SK-N-MC (cell line): ENCODE measurements at regions not wholly inside any gene's neighbourhood (a gene's known extent, or its start where the extent isn't known, plus 50 kb on each side); places are given as distances from the start of the nearest gene placed in this dataset.

Experiments
- DNase-seq: peaks from one replicate; pipeline ENCODE4 v3.0.0-alpha.2; 2011; ENCODE audit warnings: low read depth, low spot score
- H3K27ac ChIP-seq: fragments of 200-600 bp; sonication (generic); 2 replicates; pipeline ENCODE4 v1.5.1; 2016; ENCODE audit warnings: mixed run types
- H3K36me3 ChIP-seq: fragments of 200-600 bp; sonication (generic); 2 replicates; pipeline ENCODE4 v1.6.1; 2017; ENCODE audit warnings: antibody characterized with exemption, low read length, mixed read lengths; ENCODE audit not compliant: insufficient read depth
- H3K4me3 ChIP-seq: fragments of 200-600 bp; sonication (generic); 2 replicates; pipeline ENCODE4 v1.5.1; 2016
- H3K9ac ChIP-seq: fragments of 200-600 bp; sonication (generic); 2 replicates; pipeline ENCODE4 v1.8.0; 2017; ENCODE audit warnings: mixed run types, mixed read lengths; ENCODE audit not compliant: insufficient read length
- H3K9me3 ChIP-seq: fragments of 200-600 bp; sonication (generic); 2 replicates; pipeline ENCODE4 v1.6.1; 2017; ENCODE audit warnings: low read depth, mild to moderate bottlenecking, antibody characterized with exemption, low read length, moderate library complexity, mixed read lengths
- EZH2 ChIP-seq: fragments of 200-600 bp; sonication (generic); IDR thresholded peaks from one replicate; pipeline ENCODE4 v1.6.1; 2017; ENCODE audit warnings: antibody characterized with exemption
- FOXP2 ChIP-seq: optimal IDR thresholded peaks from 2 replicates; pipeline ENCODE3; 2011; ENCODE audit warnings: mild to moderate bottlenecking, moderate library complexity; ENCODE audit not compliant: insufficient read depth; ENCODE audit errors: extremely low read length, control extremely low read depth
- POLR2AphosphoS5 ChIP-seq: IDR thresholded peaks from 2 replicates; pipeline ENCODE4 v1.6.1; 2012; ENCODE audit warnings: mild to moderate bottlenecking, low read depth, low read length, borderline replicate concordance

DNA sequence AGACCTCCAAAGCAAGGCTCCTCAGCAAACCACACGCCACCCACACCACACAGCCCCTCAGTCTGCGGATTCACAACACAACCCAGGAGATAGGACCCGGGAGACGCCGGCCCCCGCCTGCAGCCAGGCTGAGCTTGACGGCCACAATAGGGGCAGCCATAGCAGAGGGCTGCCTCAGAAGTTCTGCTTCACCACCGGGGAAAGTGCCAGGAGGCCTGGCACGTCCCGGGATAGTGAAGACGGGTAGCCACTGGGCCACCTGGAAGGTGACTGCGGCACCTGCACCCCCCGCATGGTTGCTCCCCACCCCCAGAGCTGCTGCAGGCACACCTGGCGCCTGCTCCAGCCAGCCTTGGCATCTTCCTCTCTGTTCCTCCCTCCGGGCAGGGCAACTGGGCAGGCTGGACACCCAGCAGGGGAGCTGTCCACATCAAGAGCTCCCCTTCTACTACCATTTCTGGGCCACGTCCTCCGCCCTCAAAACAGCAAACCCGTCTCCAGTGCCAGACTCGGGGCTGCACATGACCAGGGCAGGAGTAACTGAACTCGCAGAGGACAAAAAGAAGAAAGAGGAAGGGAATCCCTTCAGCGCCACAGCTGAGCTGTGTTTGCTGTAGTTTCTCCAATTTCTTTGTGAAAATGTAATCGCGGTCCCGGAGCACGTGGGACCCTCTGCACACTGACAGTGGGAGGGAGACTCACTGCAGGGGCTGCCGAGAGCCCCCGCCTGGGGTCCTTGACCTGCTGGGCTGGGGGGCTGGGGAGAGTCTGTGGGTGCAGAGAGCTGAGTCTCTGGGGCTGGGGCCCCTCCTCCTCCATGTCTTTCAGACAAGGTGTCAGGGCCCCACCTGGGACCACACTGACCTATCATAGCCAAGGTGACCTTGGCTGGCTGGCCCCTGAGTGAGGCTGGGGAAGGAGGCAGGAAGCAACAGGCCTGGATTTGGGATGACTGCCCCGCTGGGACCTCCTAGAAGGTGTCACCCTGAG is 74.2 kb upstream of the C14orf180 start:
- H3K9ac ChIP-seq: no peak overlapping the region
- TF ChIP-seq FOXP2 (no peak), EZH2 (no peak), POLR2AphosphoS5 (no peak)
- H3K36me3 ChIP-seq: no peaks in the 10 kb centered on the region
- DNase-seq: no peak
- H3K9me3 ChIP-seq: no peaks in the 10 kb centered on the region
- H3K27ac ChIP-seq: no peak overlapping the region
- no peak overlapping the region for H3K4me3 ChIP-seq

DNA sequence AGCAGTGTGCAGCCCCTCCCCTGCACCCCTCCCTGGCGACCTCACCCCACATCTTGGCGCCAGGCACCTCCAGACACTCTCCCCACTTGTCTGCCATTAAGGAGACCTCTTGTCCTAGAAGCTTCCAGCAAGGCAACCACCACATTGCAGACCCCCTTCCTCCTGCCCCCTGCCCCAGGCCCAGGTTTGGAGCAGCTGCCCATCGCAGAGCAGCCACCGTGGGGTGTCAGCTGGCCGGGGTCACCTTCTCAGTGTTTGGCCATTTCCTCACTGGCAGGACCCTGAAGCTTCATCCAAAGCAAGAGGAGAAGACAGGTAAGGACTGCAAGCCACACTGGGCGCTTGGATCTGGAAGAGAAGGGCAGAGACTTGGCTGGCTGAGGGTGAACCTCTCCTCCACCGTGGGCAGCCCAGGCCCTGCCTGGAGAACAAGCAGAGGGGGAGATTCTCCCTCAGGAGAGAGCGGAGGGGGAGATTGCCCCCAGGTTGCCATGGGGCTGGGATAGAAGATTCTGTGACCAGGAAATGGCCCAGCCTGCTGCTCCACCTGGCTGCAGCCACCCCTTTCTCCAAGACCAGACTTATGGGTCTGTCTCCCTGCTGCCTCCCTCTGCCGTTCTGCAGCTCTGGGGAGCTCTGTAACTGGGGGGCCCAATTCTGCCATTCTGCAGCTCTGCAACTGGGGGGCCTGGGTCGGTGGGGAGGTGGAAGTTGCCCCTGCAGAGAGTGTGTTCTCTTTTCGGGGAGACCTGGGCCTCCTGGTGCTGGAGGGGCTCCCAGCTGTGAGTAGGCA is 72.9 kb upstream of the C14orf180 start:
- no peaks in the 10 kb centered on the region for H3K36me3 ChIP-seq
- no peak overlapping the region for H3K9ac ChIP-seq
- no peak overlapping the region for H3K27ac ChIP-seq
- no peaks in the 10 kb centered on the region for H3K9me3 ChIP-seq
- DNase-seq: no peak
- TF ChIP-seq FOXP2 (no peak), POLR2AphosphoS5 (no peak), EZH2 (no peak)
- H3K4me3 ChIP-seq: no peak overlapping the region

GRCh38 chr14:104507443-104507842 is 72.1 kb upstream of the C14orf180 start:
- Histone ChIP-seq H3K27ac (no peak overlapping the region), H3K9me3 (no peaks in the 10 kb centered on the region), H3K4me3 (no peak overlapping the region), H3K9ac (no peak overlapping the region), H3K36me3 (no peaks in the 10 kb centered on the region)
- TF ChIP-seq FOXP2 (no peak), POLR2AphosphoS5 (no peak), EZH2 (no peak)
- no peak for DNase-seq

- Histone ChIP-seq H3K9me3 (no peaks in the 10 kb centered on the region), H3K4me3 (no peak overlapping the region), H3K27ac (no peak overlapping the region), H3K36me3 (no peaks in the 10 kb centered on the region), H3K9ac (no peak overlapping the region)
- no peak for DNase-seq
- TF ChIP-seq EZH2 (no peak), POLR2AphosphoS5 (no peak), FOXP2 (no peak)
These were observed 69.9 kb upstream of the C14orf180 start for GRCh38 chr14:104509673-104510072.

DNA sequence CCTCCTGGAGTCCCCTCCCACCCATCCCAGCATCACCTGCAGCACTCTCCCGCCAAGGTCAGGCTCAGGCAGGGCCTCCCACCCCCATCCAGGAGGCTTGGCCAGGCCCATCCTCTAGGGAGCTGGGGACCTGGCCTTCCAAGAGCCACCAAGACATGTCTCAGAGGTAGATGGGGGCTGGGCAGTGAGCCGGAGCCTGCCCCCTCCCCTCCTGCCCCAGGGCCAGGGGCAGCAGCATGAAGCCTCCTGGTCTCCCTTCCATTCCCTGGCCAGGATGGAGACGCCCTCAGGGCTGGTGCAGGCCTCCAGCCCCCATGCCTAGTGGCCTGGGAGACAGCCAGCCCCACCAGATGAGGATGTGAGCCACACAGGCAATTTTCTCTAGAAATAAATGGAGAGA is 69.3 kb upstream of the C14orf180 start:
- H3K9me3 ChIP-seq: no peaks in the 10 kb centered on the region

DNA sequence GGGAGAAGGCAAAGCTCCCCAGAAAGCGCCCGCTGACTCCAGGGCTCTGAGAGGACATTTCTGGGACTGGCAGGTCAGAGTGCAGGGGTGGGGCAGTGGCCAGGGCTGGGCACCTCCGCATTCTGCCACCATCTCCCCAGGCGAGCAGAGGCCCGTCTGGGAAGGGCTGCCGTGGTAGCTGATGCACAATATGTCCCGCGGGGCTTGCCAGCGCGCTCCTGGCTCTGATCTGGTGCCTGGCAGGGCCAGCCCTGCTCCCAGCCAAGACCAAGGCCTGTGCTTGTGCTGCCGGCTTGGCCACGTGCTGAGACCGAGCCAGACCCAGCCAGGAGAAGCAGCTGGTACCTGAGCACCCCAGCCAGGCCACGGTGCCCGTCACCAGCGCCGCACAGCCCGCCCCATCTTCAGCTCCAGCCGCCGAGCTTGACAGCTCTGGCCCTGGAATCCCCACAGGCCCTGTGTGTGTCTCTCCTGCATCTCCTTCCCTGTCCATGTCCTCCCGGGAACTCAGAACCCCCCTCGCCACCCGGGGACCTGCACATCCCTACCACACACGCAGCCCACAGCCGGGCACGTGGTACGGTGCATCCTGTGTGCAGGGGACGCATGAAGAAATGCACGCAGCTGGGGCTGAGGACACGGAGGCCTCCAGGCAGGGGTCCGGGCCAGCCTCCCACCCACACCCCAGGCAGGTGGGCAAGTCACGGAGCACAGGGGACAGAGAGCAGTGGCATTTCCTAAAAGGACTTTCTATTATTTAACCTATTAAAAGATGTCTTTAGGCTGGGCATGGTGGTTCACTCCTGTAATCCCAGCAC is 68.6 kb upstream of the C14orf180 start:
- no peak for DNase-seq
- Histone ChIP-seq H3K36me3 (no peaks in the 10 kb centered on the region), H3K4me3 (no peak overlapping the region), H3K9ac (no peak overlapping the region), H3K9me3 (no peaks in the 10 kb centered on the region), H3K27ac (no peak overlapping the region)
- TF ChIP-seq FOXP2 (no peak), EZH2 (no peak), POLR2AphosphoS5 (no peak)

More for the DNA sequence above, 69.3 kb upstream of the C14orf180 start:
- Histone ChIP-seq H3K4me3 (no peak overlapping the region), H3K9ac (no peak overlapping the region), H3K36me3 (no peaks in the 10 kb centered on the region), H3K27ac (no peak overlapping the region)
- DNase-seq: no peak
- TF ChIP-seq EZH2: no peak
- no peak for TF ChIP-seq FOXP2
- no peak for TF ChIP-seq POLR2AphosphoS5

DNA sequence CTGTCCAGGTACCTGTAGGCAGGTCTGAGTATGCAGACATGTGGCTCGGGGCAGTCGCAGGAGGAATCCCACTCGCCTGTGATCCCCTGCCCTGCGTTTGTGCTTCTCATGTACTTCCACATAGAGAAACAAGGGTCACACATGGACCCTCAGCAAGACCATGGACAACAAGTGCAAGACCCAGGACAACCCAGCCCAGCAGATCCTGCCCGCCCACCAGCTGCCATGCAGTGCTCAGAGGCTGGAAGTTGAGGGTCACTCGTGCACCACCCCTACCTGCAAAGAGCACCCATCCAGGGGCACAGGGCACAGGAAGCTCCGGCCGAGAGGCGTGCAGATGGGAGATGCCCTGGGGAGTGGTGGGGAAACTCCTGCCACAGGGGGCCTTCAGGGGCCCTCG is 67.5 kb upstream of the C14orf180 start:
- no peaks in the 10 kb centered on the region for H3K9me3 ChIP-seq
- H3K36me3 ChIP-seq: no peaks in the 10 kb centered on the region
- no peak overlapping the region for H3K9ac ChIP-seq
- DNase-seq: no peak
- H3K4me3 ChIP-seq: no peak overlapping the region
- TF ChIP-seq EZH2 (no peak), POLR2AphosphoS5 (no peak), FOXP2 (no peak)
- H3K27ac ChIP-seq: no peak overlapping the region
